Upper lobe of left lung (tissue), 4 donors: ENCODE measurements at regions not wholly inside any gene's neighbourhood (a gene's known extent, or its start where the extent isn't known, plus 50 kb on each side); places are given as distances from the start of the nearest gene placed in this dataset.
"Not testable (repeated sequence)": the region's sequence is repeated elsewhere in the genome, so short reads cannot be mapped to it uniquely, and the experiment has no call there.

Source experiments
- CTCF ChIP-seq, 6 experiments: fragments of 450-650 bp in 4 of 6; fragments of 200-600 bp in 2 of 6; sonication (generic) in 2 of 6; IDR thresholded peaks; one replicate each; pipeline ENCODE4 v1.5.1; 2016 to 2019; ENCODE audit warnings: antibody characterized with exemption in 6 of 6
- EP300 ChIP-seq, 4 donors: sonication (generic); formaldehyde crosslinking; IDR thresholded peaks; one replicate each; pipeline ENCODE4 v1.5.1; 2017; ENCODE audit warnings: antibody characterized with exemption in 4 of 4, control low read depth in 2 of 4
- POLR2A ChIP-seq, 4 donors: fragments of 450-650 bp; IDR thresholded peaks; one replicate each; pipeline ENCODE4 v1.5.1; 2016 to 2017; ENCODE audit warnings: antibody characterized with exemption in 4 of 4, mild to moderate bottlenecking in 2 of 4
- POLR2AphosphoS5 ChIP-seq, 2 donors: sonication (generic); formaldehyde crosslinking; IDR thresholded peaks; one replicate each; pipeline ENCODE4 v1.5.1; 2017; ENCODE audit warnings: antibody characterized with exemption in 2 of 2

GRCh38 chr2:111418091-111418875 lies 297.6 kb downstream of the BCL2L11 start:
- TF ChIP-seq CTCF, POLR2A, EP300, POLR2AphosphoS5 (IDR thresholded peaks at IDR 0.05): not testable (repeated sequence)
